ENCODE measurements at regions not wholly inside any gene's neighbourhood (a gene's known extent, or its start where the extent isn't known, plus 50 kb on each side); places are given as distances from the start of the nearest gene placed in this dataset.

DNA sequence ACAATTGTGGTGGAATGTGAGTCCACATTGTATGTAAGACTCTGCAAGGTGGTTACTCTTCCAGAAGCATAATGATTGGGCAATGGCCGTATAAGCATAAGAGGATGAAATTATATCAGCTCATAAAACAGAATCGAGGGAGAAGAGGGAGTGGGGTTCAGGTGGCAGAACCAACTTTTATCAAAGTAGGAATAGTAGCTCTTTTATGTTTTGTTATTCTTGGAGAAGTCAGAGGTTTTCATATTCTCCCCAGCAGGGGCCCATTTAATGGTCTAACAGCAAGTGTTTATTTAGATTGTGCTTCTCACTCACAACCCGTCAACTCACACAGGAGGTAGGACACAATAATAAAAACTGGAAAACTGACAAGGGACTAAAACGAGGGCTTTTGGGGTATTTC is 291.3 kb upstream of the CD180 start:
- ChIA-PET CTCF (no interaction called here), POLR2A (ENCODE audit: unreplicated experiment) (no interaction called here)
- no peaks in the 10 kb centered on the region for H3K79me2 ChIP-seq (ENCODE audit: low read depth)
- no peak overlapping the region for H3K4me2 ChIP-seq
- no peaks in the 10 kb centered on the region for H3K27me3 ChIP-seq (ENCODE audit: insufficient read depth, low read depth)
- no peaks in the 10 kb centered on the region for H3K9me2 ChIP-seq (ENCODE audit: insufficient read depth)
- H3K27ac ChIP-seq: no peak overlapping the region
- no peaks in the 10 kb centered on the region for H3K36me3 ChIP-seq (ENCODE audit: low read depth)
- BruUV-seq (replicated peaks): no TSS peak
- no peak overlapping the region for H3K4me3 ChIP-seq
- no peaks in the 10 kb centered on the region for H3K9me3 ChIP-seq (ENCODE audit: insufficient read depth, low read depth)
- H2AFZ ChIP-seq: no peak overlapping the region
- H3F3A ChIP-seq (ENCODE audit: insufficient read depth, low read depth): no peaks in the 10 kb centered on the region
- H4K20me1 ChIP-seq (ENCODE audit: insufficient read depth): no peaks in the 10 kb centered on the region
- no peak for DNase-seq
- intact Hi-C loops (cut with micrococcal nuclease; ENCODE audit: unreplicated experiment): no loop called here
- no peaks in the 10 kb centered on the region for H3K4me1 ChIP-seq (replicated peaks; ENCODE audit: insufficient read depth)
- no peak for TF ChIP-seq EZH2 (IDR thresholded peaks at IDR 0.05; ENCODE audit: low read depth)
- TF ChIP-seq, protein P1, sequence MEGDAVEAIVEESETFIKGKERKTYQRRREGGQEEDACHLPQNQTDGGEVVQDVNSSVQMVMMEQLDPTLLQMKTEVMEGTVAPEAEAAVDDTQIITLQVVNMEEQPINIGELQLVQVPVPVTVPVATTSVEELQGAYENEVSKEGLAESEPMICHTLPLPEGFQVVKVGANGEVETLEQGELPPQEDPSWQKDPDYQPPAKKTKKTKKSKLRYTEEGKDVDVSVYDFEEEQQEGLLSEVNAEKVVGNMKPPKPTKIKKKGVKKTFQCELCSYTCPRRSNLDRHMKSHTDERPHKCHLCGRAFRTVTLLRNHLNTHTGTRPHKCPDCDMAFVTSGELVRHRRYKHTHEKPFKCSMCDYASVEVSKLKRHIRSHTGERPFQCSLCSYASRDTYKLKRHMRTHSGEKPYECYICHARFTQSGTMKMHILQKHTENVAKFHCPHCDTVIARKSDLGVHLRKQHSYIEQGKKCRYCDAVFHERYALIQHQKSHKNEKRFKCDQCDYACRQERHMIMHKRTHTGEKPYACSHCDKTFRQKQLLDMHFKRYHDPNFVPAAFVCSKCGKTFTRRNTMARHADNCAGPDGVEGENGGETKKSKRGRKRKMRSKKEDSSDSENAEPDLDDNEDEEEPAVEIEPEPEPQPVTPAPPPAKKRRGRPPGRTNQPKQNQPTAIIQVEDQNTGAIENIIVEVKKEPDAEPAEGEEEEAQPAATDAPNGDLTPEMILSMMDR (conservative IDR thresholded peaks at IDR 0.05): no peak

DNA sequence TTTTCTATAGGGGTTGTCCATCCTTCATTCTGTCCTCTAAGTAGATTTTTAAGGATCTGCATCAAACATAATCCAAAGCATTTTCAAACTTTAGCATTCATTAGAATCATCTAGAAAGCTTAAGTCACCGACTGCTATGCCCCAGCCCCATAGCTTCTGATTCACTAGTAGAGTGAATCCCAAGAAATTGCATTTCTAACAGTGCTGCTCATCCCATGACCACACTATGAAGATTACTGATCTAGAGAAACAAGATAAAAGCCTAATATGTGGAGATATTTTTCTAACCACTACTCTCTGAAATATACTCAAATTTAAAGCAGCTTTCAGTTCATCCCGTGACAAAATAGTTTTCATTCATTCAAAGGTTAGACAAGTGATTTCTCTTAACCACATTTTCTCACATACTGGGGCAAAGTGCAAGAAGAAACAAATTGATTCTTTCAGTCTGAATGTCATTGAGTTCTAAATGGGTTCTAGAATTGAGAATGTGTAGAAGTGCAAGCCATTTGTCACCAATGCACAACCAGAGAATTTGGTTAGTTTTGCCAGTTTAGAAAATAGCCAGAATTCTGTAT is 286.9 kb upstream of the CD180 start:
- BruUV-seq (replicated peaks): no TSS peak

DNA sequence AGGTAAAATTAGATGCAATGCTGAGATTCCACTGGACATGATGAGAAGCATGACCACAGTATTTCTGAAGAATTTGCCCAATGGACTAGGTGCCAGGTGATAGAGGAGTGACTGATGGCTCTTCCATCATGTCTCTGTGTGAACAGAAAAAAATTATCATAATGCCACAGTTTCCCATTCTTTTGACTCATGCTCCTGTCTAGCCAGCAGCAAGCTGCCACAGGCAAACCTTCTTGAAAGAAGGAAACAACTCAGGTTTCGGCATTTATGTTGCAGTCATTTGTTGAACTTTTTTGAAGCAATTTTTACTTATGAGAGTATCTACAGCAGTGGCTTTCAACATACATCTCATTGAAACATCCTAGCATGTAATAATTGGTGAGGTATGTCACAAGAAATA is 284.8 kb upstream of the CD180 start:
- H3K79me2 ChIP-seq (ENCODE audit: low read depth): no peaks in the 10 kb centered on the region
- H3K4me2 ChIP-seq: no peak overlapping the region
- H3K4me3 ChIP-seq: no peak overlapping the region
- no peaks in the 10 kb centered on the region for H4K20me1 ChIP-seq (ENCODE audit: insufficient read depth)
- ChIA-PET CTCF (no interaction called here), POLR2A (ENCODE audit: unreplicated experiment) (no interaction called here)
- H2AFZ ChIP-seq: no peak overlapping the region
- H3K4me1 ChIP-seq (replicated peaks; ENCODE audit: insufficient read depth): no peaks in the 10 kb centered on the region
- no peaks in the 10 kb centered on the region for H3K9me2 ChIP-seq (ENCODE audit: insufficient read depth)
- intact Hi-C loops (cut with micrococcal nuclease; ENCODE audit: unreplicated experiment): no loop called here
- DNase-seq: no peak
- no TSS peak for BruUV-seq (replicated peaks)
- no peaks in the 10 kb centered on the region for H3F3A ChIP-seq (ENCODE audit: insufficient read depth, low read depth)
- no peaks in the 10 kb centered on the region for H3K9me3 ChIP-seq (ENCODE audit: insufficient read depth, low read depth)
- H3K36me3 ChIP-seq (ENCODE audit: low read depth): no peaks in the 10 kb centered on the region
- no peaks in the 10 kb centered on the region for H3K27me3 ChIP-seq (ENCODE audit: insufficient read depth, low read depth)
- no peak overlapping the region for H3K27ac ChIP-seq
- TF ChIP-seq, protein P1 (conservative IDR thresholded peaks at IDR 0.05): no peak
- TF ChIP-seq EZH2 (IDR thresholded peaks at IDR 0.05; ENCODE audit: low read depth): no peak

More for the DNA sequence above, 286.9 kb upstream of the CD180 start:
- Histone ChIP-seq H4K20me1 (ENCODE audit: insufficient read depth) (no peaks in the 10 kb centered on the region), H3K4me3 (no peak overlapping the region), H3K79me2 (ENCODE audit: low read depth) (no peaks in the 10 kb centered on the region), H3K4me1 (replicated peaks; ENCODE audit: insufficient read depth) (no peaks in the 10 kb centered on the region), H3K36me3 (ENCODE audit: low read depth) (no peaks in the 10 kb centered on the region), H3F3A (ENCODE audit: insufficient read depth, low read depth) (no peaks in the 10 kb centered on the region), H3K27me3 (ENCODE audit: insufficient read depth, low read depth) (no peaks in the 10 kb centered on the region), H2AFZ (no peak overlapping the region), H3K9me2 (ENCODE audit: insufficient read depth) (no peaks in the 10 kb centered on the region), H3K9me3 (ENCODE audit: insufficient read depth, low read depth) (no peaks in the 10 kb centered on the region), H3K4me2 (no peak overlapping the region), H3K27ac (no peak overlapping the region)
- no peak for DNase-seq
- TF ChIP-seq EZH2 (IDR thresholded peaks at IDR 0.05; ENCODE audit: low read depth): no peak
- TF ChIP-seq, protein P1 (conservative IDR thresholded peaks at IDR 0.05): no peak
- POLR2A ChIA-PET (ENCODE audit: unreplicated experiment): no interaction called here
- CTCF ChIA-PET: no interaction called here
- intact Hi-C loops (cut with micrococcal nuclease; ENCODE audit: unreplicated experiment): no loop called here
